ENCODE measurements at regions not wholly inside any gene's neighbourhood (a gene's known extent, or its start where the extent isn't known, plus 50 kb on each side); places are given as distances from the start of the nearest gene placed in this dataset.

- DNase-seq = no peak
Observed at GRCh38 chr6:12555781-12556180, 160.8 kb upstream of the PHACTR1 start.

- DNase-seq = no peak
Observed at GRCh38 chr6:12557765-12558164, 158.8 kb upstream of the PHACTR1 start.

DNA sequence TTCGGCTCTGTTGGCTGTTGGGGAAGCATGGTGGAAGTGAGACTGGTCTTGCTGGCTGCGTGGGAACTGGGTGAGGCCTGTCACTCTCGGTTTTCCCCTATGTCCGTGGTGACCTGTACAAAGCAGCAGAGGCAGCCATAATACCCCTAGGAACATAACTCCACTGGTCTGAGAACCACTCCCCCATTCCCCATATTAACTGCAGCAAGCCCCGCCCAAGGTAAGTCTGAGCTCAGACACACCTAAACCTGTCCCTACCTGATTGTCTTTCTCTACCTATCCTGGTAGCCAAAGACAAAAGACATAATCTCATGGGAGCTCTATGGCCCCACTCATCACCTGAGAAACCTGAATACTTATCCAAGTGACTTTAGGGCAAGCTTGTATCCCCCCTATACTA is 156.3 kb upstream of the PHACTR1 start:
- no peak for DNase-seq

DNA sequence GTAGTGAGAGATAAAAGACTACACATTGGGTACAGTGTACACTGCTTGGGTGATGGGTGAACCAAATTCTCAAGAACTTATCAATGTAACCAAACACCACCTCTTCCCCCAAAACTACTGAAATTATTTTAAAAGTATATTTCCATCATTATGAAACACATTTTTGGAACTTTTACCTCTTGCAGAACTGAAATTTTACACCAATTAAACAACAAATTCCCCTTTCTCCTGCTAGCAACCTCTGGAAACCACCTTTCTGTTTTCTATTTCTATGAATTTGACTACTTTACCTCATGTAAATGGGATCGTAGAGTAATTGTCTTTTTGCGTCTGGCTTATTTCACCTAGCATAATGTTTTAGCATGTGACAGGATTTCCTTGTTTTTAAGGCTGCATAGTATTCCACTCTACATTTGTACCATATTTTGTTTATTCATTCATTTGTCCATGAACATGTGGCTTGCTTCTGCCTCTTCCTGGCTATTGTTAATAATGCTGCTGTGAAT is 149.9 kb upstream of the PHACTR1 start:
- no peak for DNase-seq

- DNase-seq = no peak
Observed at GRCh38 chr6:12567682-12568081, 148.9 kb upstream of the PHACTR1 start.

GRCh38 chr6:12569646-12570045 is 146.9 kb upstream of the PHACTR1 start:
- no peak for DNase-seq

DNA sequence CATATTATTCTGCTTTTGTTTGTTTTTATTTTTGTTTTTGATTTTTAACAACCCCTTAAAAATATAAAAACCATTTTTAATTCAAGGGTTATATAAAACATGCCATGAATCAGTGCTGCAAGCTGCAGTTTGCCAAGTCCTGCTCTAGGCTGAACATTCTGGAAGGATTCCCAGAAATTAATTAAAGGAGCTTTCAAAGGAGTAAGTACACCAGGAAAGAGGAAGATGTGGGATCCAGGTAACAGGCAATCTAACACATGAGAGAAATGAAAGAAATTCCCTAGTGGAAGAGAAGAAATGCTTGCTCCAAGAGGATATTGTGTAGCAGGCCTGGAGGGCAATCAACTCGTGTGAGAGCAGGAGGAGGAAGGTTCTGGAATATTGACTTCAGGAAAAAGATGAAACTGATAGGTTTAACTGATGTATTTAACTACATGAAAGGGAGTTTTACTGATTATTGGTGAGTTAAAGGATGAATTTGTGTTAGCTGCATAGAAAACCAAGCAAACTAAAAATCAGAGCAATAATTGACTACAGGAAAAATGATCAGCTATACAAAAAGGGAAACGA is 146.0 kb upstream of the PHACTR1 start:
- DNase-seq = no peak

GRCh38 chr6:12572896-12573827 is 143.4 kb upstream of the PHACTR1 start:
- DNase-seq = no peak

GRCh38 chr6:12575961-12576360 is 140.6 kb upstream of the PHACTR1 start:
- DNase-seq = no peak

DNA sequence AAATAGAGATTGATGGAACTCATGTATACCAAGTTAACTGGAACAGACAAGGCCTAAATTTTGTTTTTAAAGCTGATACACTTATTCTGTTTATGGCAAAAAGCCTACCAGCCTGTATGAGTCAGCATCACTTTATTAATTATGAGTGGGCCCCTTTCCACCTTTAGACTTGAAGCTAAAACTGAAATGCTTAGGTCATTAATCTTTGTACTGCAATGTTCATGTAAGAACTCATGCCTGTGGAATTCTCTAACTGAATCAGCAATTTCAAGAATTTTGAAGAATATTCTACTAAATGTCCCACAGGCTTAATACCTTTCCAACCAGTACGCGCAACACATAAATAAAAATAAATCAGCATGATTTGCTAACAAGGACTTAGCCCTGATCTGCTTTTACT is 140.2 kb upstream of the PHACTR1 start:
- no peak for DNase-seq

GRCh38 chr6:12577124-12577850 is 139.3 kb upstream of the PHACTR1 start:
- no peak for DNase-seq

DNA sequence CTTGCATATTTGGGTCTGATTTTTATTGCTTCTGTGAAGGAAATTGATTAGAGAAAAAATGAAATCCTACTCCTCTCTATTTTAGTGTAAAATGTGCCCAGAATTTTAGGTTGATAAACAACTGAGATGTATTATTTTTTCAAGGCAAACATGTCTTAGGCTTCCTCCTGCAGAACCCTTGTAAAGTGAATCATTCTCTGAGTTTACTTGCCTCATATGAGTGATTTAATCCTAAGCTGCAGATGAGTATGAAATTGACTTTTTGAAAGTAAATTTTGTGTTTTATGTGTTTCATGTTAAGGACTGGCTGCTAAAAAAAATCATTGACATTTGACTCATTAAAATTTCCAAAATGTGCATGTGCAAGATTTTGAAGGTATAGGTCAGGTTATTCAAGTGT is 138.5 kb upstream of the PHACTR1 start:
- no peak for DNase-seq

GRCh38 chr6:12578751-12579150 is 137.8 kb upstream of the PHACTR1 start:
- DNase-seq = no peak

DNA sequence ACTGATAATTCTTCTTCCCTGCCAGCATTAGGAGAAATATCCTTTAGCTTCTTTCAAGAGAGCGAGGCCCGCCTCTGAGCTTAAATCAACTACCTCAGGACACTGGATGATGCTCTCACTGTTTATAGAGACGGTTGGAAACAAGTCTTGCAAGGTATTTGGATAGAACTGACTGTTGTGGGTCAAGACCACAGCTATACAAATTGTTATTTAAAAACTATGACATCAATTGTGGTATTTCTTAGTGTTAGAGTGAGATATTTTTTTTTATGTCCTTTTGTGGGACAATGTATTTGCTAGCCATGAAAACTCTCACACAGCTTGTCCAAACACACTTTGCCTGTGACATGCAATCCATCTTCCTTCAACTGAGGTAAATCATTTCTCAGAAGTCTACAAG is 136.3 kb upstream of the PHACTR1 start:
- no peak for DNase-seq

DNA sequence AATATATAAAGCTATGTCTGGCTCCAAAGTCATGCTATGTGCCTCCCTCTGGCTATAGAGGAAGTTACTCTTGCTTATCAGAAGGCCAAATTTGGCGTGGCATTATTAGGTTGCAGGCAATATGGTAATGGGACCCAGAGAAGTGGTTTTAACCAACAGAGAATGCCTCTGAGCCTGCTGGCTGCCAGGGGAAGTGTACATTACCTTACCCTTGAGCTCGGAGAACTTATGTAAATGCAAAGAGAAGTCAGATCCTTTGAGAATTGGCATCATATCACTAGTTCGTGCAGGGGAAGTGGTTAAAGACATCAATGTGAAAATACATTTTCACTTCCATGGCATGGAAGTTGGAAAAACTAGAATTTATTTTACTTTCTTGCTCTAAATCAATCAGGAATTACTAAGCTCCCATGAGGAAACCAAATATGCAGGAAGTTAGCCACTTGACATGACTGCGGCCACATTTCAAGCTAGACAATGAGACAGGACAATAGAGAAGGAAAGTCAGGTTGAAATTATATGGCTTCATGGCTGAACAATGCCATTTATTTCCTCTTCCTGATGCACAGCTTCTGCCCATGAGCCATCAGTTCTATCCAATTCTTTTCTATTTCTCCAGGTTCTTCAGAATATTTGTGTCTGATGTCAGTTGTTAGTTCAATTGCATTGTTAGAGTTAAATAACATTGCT is 134.0 kb upstream of the PHACTR1 start:
- DNase-seq = no peak

DNA sequence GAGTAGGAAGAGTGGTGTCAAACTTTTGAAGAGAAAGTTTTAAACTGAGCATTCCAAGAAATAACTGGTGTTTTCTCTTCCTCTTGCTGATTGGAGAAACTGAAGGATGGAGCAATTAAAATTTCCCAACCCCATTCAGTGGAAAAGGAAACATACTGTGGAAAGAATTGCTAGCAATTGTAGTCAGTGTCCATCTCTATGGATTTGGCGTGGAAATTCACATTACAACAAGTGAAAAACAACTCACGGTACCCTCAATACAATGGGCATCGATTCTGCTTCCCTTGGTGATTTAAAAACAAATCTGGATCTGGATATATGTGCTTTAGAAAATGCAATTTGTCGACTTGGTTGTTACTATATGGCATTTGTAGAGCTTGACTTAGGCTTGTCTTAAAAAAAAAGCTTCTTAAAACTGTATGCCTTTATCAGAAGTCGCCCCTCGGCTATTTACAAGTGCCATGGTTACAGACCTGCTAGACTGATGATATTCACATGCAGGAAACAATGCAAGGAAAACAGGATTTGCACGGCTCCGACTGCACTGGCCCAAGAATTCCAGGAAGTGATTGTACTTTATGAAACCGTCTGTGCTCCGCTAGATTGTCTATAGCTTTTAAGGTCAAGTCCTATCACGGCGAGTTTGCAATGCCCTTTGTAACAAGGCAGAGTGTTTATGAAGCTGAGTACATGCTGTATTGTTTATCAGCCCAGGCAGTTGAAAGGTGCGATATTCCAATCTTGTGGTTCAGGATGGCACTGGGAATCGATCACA is 131.7 kb upstream of the PHACTR1 start:
- no peak for DNase-seq

- DNase-seq = no peak
Observed at GRCh38 chr6:12585497-12585958, 131.0 kb upstream of the PHACTR1 start.

DNA sequence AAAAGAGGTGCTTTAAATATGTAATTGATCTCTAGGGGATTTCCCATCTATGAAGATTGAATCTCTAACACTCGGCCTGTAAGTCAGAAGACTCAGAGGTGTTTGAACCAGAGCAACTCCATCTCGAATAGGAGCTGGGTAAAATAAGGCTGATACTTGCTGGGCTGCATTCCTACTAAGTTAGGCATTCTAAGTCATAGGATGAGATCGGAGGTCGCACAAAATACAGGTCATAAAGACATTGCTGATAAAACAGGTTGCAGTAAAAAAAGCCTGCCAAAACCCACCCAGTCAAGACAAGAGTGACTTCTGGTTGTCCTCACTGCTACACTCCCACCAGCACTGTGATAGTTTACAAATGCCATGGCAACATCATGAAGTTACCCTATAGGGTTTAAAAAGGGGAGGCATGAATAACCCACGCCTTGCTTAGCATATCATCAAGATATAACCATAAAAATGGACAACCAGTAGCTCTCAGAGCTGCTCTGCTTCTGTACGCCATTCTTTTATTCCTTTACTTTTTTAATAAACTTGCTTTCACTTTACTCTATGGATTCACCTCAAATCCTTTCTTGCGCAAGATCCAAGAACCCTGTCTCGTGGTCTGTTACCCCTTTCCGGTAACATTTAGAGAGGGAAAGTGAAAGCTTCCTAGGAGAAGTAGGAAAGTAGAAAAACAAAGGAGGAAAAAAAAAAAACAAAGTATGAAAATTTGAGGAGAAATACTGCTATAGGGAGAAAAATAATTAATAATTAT is 129.7 kb upstream of the PHACTR1 start:
- DNase-seq = no peak

DNA sequence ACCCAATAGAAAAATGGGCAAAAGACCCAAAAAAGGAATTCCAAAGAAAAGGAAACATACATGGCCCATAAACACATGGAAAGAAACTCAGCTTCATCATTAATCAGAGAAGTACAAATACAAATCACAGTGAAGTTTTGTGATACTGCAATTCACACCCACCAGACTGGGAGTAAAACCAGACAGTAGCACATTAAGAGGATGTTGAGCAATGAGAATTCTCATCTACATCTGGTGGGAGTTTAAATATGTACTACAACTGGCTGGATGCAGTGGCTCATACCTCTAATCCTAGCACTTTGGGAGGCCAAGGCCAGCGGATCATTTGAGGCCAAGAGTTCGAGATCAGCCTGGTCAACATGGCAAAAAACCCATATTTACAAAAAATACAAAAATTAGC is 125.7 kb upstream of the PHACTR1 start:
- no peak for DNase-seq

DNA sequence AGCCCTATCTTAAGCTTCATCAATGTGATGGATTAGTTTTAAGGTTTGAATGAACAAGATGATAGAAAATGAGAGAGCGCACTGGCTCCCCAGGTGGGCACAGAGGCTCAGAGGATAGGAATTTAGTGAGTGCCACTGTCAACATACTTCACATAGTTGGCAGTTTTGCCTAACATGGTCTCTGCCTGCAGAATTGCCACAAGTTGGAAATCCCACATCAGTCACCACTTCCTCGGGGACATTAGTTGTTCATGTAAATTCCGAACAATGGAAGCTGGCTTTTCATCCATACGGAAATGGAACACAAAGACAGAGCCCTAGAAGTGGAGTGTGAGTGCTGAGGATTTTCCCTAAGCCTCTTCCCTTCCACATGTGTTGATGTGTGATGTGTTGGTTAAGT is 123.9 kb upstream of the PHACTR1 start:
- no peak for DNase-seq

DNA sequence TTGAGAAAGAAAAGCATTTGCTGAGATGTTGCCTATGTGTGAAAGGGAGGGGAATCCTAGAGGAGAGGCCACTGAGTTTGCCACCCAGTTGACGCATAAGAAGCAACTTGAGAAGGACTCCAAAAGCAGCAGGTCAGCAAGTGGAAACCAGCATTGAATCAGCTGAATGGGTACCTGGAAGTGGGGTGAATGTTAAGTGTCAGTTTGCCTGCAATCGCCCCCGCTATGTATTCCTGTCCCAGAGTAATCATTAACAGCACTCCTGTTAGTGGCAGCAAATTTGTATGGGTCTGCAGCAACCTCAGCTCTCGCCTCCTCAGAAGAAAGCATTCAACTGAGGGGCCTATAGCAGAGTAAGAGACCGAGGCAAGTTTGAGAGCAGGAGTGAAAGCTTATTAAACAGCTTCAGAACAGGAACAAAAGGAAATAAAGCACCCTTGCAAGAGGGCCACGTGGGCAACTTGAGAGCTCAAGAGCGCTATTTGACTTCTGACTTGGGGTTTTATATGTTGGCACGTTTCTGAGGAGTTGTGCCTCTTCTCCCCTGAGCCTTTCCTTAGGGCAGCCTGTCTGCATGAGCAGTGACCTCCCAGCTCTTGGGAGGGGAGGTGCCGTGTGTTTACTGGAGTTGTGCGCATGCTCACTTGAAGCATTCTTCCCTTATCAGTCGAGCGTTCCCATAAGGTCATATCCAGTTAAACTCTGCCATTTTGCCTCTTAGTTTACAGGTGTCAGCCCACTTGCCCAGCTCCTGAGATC is 122.6 kb upstream of the PHACTR1 start:
- no peak for DNase-seq
